ENCODE measurements at regions not wholly inside any gene's neighbourhood (a gene's known extent, or its start where the extent isn't known, plus 50 kb on each side); places are given as distances from the start of the nearest gene placed in this dataset.

DNA sequence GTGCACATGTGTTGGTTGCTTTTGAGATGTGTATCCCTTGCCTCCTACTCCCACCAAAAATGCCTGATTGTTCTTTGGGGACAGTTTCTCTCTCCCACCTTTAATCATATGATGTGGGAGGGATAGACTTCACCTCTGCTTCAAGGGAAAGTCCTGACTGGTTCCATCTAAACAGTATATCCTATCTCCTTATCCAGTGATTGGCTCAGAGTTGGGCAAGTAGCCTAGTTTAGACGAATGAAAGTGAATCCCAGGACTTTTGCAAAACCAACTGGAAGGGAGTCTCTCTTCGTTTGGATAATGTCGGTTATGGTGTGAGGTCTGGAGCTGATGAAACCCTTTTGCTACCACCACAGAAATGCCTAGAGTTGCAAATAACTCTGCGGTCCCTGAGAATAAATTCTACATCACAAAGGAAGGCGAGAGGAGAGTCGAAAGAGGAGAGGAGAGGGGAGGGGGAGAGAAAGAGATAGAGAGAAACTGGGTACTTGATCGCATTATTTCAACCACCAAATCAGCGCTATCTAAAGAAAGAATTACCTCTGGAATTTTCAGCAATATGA, 77.1 kb upstream of the SALL1 start:
- DNase-seq (ENCODE audit: low read depth in 2 of 2): no peak
- TF ChIP-seq, protein P1, sequence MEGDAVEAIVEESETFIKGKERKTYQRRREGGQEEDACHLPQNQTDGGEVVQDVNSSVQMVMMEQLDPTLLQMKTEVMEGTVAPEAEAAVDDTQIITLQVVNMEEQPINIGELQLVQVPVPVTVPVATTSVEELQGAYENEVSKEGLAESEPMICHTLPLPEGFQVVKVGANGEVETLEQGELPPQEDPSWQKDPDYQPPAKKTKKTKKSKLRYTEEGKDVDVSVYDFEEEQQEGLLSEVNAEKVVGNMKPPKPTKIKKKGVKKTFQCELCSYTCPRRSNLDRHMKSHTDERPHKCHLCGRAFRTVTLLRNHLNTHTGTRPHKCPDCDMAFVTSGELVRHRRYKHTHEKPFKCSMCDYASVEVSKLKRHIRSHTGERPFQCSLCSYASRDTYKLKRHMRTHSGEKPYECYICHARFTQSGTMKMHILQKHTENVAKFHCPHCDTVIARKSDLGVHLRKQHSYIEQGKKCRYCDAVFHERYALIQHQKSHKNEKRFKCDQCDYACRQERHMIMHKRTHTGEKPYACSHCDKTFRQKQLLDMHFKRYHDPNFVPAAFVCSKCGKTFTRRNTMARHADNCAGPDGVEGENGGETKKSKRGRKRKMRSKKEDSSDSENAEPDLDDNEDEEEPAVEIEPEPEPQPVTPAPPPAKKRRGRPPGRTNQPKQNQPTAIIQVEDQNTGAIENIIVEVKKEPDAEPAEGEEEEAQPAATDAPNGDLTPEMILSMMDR (IDR thresholded peaks at IDR 0.05; ENCODE audit: low read depth, low read length): no peak
- H3K4me3 ChIP-seq (replicated peaks in 1 of 2; ENCODE audit: low read depth in 2 of 2, low read length in 2 of 2): no peak overlapping the region

DNA sequence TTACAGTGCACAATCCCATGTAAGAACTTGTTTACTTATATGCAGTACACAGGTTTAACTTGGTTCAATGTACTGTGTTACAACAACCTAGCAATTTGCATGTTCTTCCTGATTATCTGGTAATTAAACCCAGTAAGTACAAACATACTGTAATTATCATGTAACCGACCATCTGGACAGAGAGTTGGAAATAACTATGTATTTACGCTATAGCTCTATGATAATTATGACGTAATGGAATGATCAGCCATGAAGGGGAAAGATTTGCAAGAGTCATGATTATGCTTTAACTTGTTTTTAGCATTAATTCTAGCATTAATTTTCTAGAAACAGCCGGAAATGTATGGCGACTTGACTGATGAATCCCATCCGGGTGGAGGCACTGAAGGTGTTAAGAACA, 74.8 kb upstream of the SALL1 start:
- no peak for DNase-seq (ENCODE audit: low read depth in 2 of 2)
- H3K4me3 ChIP-seq (replicated peaks in 1 of 2; ENCODE audit: low read depth in 2 of 2, low read length in 2 of 2): no peak overlapping the region
- TF ChIP-seq, protein P1 (IDR thresholded peaks at IDR 0.05; ENCODE audit: low read depth, low read length): no peak

DNA sequence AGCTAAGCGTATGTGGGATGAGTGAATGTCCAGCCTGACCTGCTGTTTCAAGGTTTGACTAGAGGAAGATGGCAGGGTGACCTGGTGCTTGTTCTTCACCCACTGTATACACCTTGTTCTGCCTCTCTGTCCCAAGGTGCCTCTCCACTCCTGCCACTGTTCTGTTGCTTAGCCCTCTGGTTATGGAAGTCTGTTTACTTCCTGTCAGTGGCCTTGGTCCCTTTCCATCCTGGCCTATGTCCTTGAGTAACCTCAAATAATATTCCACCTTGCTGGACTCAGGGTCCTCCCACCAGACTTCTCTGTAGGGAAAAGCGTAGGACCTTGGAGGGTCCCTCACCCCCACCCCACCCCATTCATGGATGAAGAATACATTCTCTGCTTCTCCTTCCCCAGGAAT, 73.2 kb upstream of the SALL1 start:
- TF ChIP-seq, protein P1 (IDR thresholded peaks at IDR 0.05; ENCODE audit: low read depth, low read length): no peak
- H3K4me3 ChIP-seq (replicated peaks in 1 of 2; ENCODE audit: low read depth in 2 of 2, low read length in 2 of 2): no peak overlapping the region
- no peak for DNase-seq (ENCODE audit: low read depth in 2 of 2)

DNA sequence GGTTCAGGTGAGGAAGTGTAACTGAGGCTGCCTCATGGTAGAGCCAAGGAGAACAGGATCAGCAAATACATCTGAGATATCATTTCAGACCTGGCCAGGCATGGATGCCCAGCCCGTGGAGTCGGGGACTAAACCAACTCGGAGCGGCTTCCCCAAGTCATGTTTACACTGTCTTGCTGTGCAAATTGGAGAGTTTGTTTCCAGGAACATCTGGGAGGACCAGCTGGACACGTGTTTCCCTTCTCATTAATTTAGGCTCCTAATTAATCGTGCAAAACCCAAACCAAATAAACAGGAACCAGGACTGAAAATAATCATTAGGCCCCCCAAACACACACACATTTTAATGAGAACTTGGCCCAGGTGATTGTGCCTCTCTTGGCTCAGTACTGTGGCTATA, 70.9 kb upstream of the SALL1 start:
- DNase-seq (ENCODE audit: low read depth in 2 of 2): no peak
- TF ChIP-seq, protein P1 (IDR thresholded peaks at IDR 0.05; ENCODE audit: low read depth, low read length): no peak
- H3K4me3 ChIP-seq (replicated peaks in 1 of 2; ENCODE audit: low read depth in 2 of 2, low read length in 2 of 2): no peak overlapping the region

DNA sequence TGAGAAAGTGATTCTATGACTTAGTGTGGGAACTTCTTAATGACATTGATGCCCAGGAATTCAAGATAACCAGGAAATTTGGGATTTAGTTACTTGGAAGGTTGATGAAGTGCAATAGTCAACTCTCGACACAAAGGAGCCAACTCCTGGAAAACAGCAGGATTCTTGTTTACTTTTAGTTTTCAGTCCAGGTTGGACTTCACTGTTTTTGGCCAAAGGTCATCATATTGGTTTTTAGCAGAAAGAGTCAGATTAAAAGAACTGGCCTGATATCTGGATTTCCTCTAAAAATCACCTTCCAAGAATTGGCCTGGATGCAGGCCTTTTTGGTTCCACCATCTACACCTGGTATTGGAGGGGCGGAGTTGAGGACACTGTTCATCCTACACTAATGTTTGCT, 60.1 kb upstream of the SALL1 start:
- TF ChIP-seq, protein P1 (IDR thresholded peaks at IDR 0.05; ENCODE audit: low read depth, low read length): no peak

DNA sequence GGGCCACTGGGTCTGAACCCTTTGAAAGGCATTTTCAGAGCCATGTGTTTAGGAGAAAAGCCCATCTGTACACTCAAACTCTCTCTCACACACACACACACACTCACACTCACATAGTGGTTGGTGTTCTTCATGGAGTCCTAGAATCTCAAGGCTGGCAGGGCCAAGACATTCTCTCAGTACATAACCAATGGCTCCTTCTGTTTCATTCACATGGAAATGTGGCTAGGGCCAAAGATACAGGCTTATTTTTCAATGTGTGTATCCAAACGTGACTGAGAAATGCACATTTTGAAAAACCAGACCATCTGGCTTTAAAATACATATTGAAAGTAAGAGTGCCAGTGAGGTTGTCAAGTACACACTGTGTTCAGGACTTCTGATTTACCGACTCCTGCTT, 59.0 kb upstream of the SALL1 start:
- H3K4me3 ChIP-seq (replicated peaks in 1 of 2; ENCODE audit: low read depth in 2 of 2, low read length in 2 of 2): no peak overlapping the region
- DNase-seq (ENCODE audit: low read depth in 2 of 2): no peak
- TF ChIP-seq, protein P1 (IDR thresholded peaks at IDR 0.05; ENCODE audit: low read depth, low read length): no peak

More for the DNA sequence above, 60.1 kb upstream of the SALL1 start:
- no peak for DNase-seq (ENCODE audit: low read depth in 2 of 2)
- H3K4me3 ChIP-seq (replicated peaks in 1 of 2; ENCODE audit: low read depth in 2 of 2, low read length in 2 of 2): no peak overlapping the region

DNA sequence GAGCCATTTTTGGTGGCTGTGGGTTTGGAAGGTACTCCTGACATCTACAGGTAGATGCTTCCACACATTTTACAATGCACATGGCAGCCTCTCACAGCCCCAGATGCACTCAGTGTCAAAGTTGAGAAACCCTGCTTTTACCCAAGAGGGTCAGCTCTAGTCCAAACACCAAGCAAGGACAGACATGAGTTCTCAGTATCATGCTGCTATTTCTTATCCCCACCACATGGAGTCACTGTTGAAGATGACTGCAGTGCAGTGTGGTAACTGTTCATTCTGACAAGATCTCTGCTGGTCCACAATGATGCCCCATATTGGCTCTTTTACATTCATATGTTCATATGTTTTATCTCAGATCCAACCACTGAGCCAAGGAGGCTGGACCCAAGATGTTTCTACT, 50.5 kb upstream of the SALL1 start:
- no peak for DNase-seq (ENCODE audit: low read depth in 2 of 2)

More for the DNA sequence above, 50.5 kb upstream of the SALL1 start:
- TF ChIP-seq, protein P1 (IDR thresholded peaks at IDR 0.05; ENCODE audit: low read depth, low read length): no peak
- no peak overlapping the region for H3K4me3 ChIP-seq (replicated peaks in 1 of 2; ENCODE audit: low read depth in 2 of 2, low read length in 2 of 2)

Data from cardiac fibroblast (primary cell).